ENCODE measurements at regions not wholly inside any gene's neighbourhood (a gene's known extent, or its start where the extent isn't known, plus 50 kb on each side); places are given as distances from the start of the nearest gene placed in this dataset.

GRCh38 chr11:115931548-115932083 lies 427.4 kb upstream of the CADM1 start:
- Histone ChIP-seq H3K27me3 (ENCODE audit: control insufficient read depth, insufficient read depth, low read length) (no peaks in the 10 kb centered on the region), H3K9ac (ENCODE audit: low read length in 3 of 3) (no peak overlapping the region), H3K4me3 (ENCODE audit: low read length in 3 of 3) (no peak overlapping the region), H3K27ac (ENCODE audit: low read depth in 2 of 2, low read length in 2 of 2) (no peak overlapping the region), H3K36me3 (ENCODE audit: control insufficient read depth in 2 of 3, insufficient read depth in 3 of 3, low read length in 3 of 3) (no peaks in the 10 kb centered on the region), H3K4me1 (ENCODE audit: control insufficient read depth in 2 of 3, insufficient read depth in 2 of 3, low read depth in 1 of 3, low read length in 3 of 3) (no peaks in the 10 kb centered on the region), H3K9me3 (ENCODE audit: control insufficient read depth in 2 of 3, insufficient read depth in 1 of 3, low read length in 3 of 3) (no peaks in the 10 kb centered on the region)
- TF ChIP-seq CTCF (IDR thresholded peaks at IDR 0.05; ENCODE audit: borderline replicate concordance, extremely low read depth, insufficient read depth) = no peak
- no peak for DNase-seq
- no peak for FAIRE-seq
- intact Hi-C loops (cut with DNase I) = no loop called here

- Histone ChIP-seq H3K27me3 (ENCODE audit: control insufficient read depth, insufficient read depth, low read length) (no peaks in the 10 kb centered on the region), H3K9me3 (ENCODE audit: control insufficient read depth in 2 of 3, insufficient read depth in 1 of 3, low read length in 3 of 3) (no peaks in the 10 kb centered on the region), H3K36me3 (ENCODE audit: control insufficient read depth in 2 of 3, insufficient read depth in 3 of 3, low read length in 3 of 3) (no peaks in the 10 kb centered on the region), H3K4me1 (ENCODE audit: control insufficient read depth in 2 of 3, insufficient read depth in 2 of 3, low read depth in 1 of 3, low read length in 3 of 3) (no peaks in the 10 kb centered on the region), H3K4me3 (ENCODE audit: low read length in 3 of 3) (no peak overlapping the region), H3K9ac (ENCODE audit: low read length in 3 of 3) (no peak overlapping the region), H3K27ac (ENCODE audit: low read depth in 2 of 2, low read length in 2 of 2) (no peak overlapping the region)
- no peak for DNase-seq
- no peak for FAIRE-seq
- intact Hi-C loops (cut with DNase I) = no loop called here
- no peak for TF ChIP-seq CTCF (IDR thresholded peaks at IDR 0.05; ENCODE audit: borderline replicate concordance, extremely low read depth, insufficient read depth)
Observed at GRCh38 chr11:115930886-115931547, 426.8 kb upstream of the CADM1 start.

- no peak for TF ChIP-seq CTCF (IDR thresholded peaks at IDR 0.05; ENCODE audit: borderline replicate concordance, extremely low read depth, insufficient read depth)
- H3K27me3 ChIP-seq (ENCODE audit: control insufficient read depth, insufficient read depth, low read length) = no peaks in the 10 kb centered on the region
- no peaks in the 10 kb centered on the region for H3K4me1 ChIP-seq (ENCODE audit: control insufficient read depth in 2 of 3, insufficient read depth in 2 of 3, low read depth in 1 of 3, low read length in 3 of 3)
- no peaks in the 10 kb centered on the region for H3K9me3 ChIP-seq (ENCODE audit: control insufficient read depth in 2 of 3, insufficient read depth in 1 of 3, low read length in 3 of 3)
- no peak overlapping the region for H3K9ac ChIP-seq (ENCODE audit: low read length in 3 of 3)
- no peaks in the 10 kb centered on the region for H3K36me3 ChIP-seq (ENCODE audit: control insufficient read depth in 2 of 3, insufficient read depth in 3 of 3, low read length in 3 of 3)
- FAIRE-seq (no peak), DNase-seq (peak in 1 of 5 donors; percentile 33)
- intact Hi-C loops (cut with DNase I) = no loop called here
- no peak overlapping the region for H3K4me3 ChIP-seq (ENCODE audit: low read length in 3 of 3)
- H3K27ac ChIP-seq (ENCODE audit: low read depth in 2 of 2, low read length in 2 of 2) = no peak overlapping the region
Observed at GRCh38 chr11:115930291-115930690, 426.1 kb upstream of the CADM1 start.
